ENCODE measurements at regions not wholly inside any gene's neighbourhood (a gene's known extent, or its start where the extent isn't known, plus 50 kb on each side); places are given as distances from the start of the nearest gene placed in this dataset.

- no peak overlapping the region for H3K27ac ChIP-seq
These were observed 258.7 kb upstream of the AJAP1 start for GRCh38 chr1:4395676-4396075.

GRCh38 chr1:4396551-4396950 lies 257.9 kb upstream of the AJAP1 start:
- no peak overlapping the region for H3K27ac ChIP-seq
- no peak for TF ChIP-seq CTCF (conservative IDR thresholded peaks at IDR 0.05)

More at GRCh38 chr1:4395676-4396075, 258.7 kb upstream of the AJAP1 start:
- no peak for TF ChIP-seq CTCF (conservative IDR thresholded peaks at IDR 0.05)

DNA sequence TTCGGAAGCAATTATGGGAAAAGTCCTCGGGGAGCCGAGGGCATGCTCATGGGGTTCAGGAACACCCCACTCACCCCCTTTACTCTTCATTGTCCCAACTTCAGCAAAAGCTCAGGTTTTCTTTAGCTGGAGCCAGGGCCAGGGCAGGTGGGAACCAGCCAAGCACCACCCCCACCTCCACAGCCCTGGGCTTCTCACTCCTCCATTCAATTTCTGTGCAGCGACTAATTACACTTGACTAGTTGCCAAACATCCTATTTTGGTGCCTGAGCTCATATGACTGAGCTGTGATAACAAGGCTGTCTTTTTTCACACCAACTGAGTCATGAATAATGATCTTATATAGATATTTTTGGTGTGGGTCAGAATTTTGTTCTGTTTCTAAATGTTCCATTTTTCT lies 257.2 kb upstream of the AJAP1 start:
- no peak for TF ChIP-seq CTCF (conservative IDR thresholded peaks at IDR 0.05)

GRCh38 chr1:4402032-4402431 lies 252.4 kb upstream of the AJAP1 start:
- TF ChIP-seq CTCF (conservative IDR thresholded peaks at IDR 0.05): no peak
- no peak overlapping the region for H3K27ac ChIP-seq

More for the DNA sequence above, 257.2 kb upstream of the AJAP1 start:
- H3K27ac ChIP-seq: no peak overlapping the region; the same call in 1 of the 2 replicates

DNA sequence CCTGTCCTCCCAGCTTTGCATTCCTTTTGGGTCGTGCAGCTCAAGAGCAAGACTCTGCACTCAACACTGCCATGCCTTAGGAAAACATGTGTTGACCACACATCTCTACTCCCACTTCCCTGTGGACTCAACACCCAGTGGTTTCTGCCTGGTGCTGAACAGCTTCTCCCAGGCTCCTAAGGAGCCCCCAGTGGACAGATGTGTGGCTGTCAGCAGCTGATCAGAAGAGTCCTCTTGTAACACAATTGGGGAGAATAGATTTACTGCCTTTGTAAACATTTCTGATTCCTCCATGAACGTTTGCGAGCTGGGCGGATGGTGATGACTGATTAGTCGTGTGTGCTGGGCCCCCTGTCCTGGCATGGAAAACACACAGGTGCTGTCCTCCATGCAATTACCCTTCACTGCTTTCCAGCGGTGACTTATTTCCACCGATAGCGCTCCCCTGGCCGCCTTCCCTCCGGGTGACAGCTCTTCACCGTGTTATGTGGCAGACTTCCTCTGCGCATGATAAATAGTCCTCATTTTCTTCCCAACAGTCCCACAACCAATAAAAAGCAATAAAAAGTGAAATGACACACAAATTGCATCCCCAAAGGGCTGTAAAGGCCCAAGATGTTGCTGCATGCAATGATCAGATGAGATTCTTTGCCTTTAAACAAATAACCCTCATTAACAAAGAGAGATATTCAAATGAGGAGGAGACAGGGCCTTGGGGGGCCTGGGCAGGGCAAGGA lies 249.4 kb upstream of the AJAP1 start:
- no peak for TF ChIP-seq CTCF (conservative IDR thresholded peaks at IDR 0.05)
- H3K27ac ChIP-seq: no peak overlapping the region

GRCh38 chr1:4407851-4408250 lies 246.6 kb upstream of the AJAP1 start:
- no peak for TF ChIP-seq CTCF (conservative IDR thresholded peaks at IDR 0.05)
- H3K27ac ChIP-seq: no peak overlapping the region

- no peak for TF ChIP-seq CTCF (conservative IDR thresholded peaks at IDR 0.05)
- H3K27ac ChIP-seq: no peak overlapping the region
These were observed 246.0 kb upstream of the AJAP1 start for GRCh38 chr1:4408380-4408779.

All from VCaP (cell line).